ENCODE measurements at regions not wholly inside any gene's neighbourhood (a gene's known extent, or its start where the extent isn't known, plus 50 kb on each side); places are given as distances from the start of the nearest gene placed in this dataset.
"Not testable (repeated sequence)": the region's sequence is repeated elsewhere in the genome, so short reads cannot be mapped to it uniquely, and the experiment has no call there.

GRCh38 chr11:12585861-12586260 is 88.4 kb upstream of the TEAD1 start:
- Histone ChIP-seq H3K9me3 (ENCODE audit: control insufficient read depth, insufficient read depth, low read length) (no peaks in the 10 kb centered on the region), H3K4me3 (ENCODE audit: low read depth, low read length) (no peak overlapping the region), H3K27ac (ENCODE audit: low read depth, low read length) (no peak overlapping the region), H3K27me3 (ENCODE audit: control insufficient read depth, insufficient read depth, low read length) (no peaks in the 10 kb centered on the region), H3K4me1 (ENCODE audit: control insufficient read depth, insufficient read depth, low read length) (no peaks in the 10 kb centered on the region), H3K36me3 (ENCODE audit: control insufficient read depth, insufficient read depth, low read length) (no peaks in the 10 kb centered on the region)
- WGBS (ENCODE audit: insufficient coverage) = no CpG with 5 or more reads among the region's 3 CpGs
- DNase-seq (ENCODE audit: low read depth in 4 of 6, low spot score in 6 of 6) = no peak

GRCh38 chr11:12587333-12587991 is 86.8 kb upstream of the TEAD1 start:
- Histone ChIP-seq H3K4me3 (ENCODE audit: low read depth, low read length) (no peak overlapping the region), H3K9me3 (ENCODE audit: control insufficient read depth, insufficient read depth, low read length) (no peaks in the 10 kb centered on the region), H3K27ac (ENCODE audit: low read depth, low read length) (no peak overlapping the region), H3K4me1 (ENCODE audit: control insufficient read depth, insufficient read depth, low read length) (no peaks in the 10 kb centered on the region), H3K36me3 (ENCODE audit: control insufficient read depth, insufficient read depth, low read length) (no peaks in the 10 kb centered on the region), H3K27me3 (ENCODE audit: control insufficient read depth, insufficient read depth, low read length) (no peaks in the 10 kb centered on the region)
- 43% methylated on average over 2 of the region's 6 CpGs for WGBS (ENCODE audit: insufficient coverage)
- peak in 1 of 6 donors; percentile 42 for DNase-seq (ENCODE audit: low read depth in 4 of 6, low spot score in 6 of 6)

GRCh38 chr11:12591706-12592105 is 82.5 kb upstream of the TEAD1 start:
- Histone ChIP-seq H3K4me1 (ENCODE audit: control insufficient read depth, insufficient read depth, low read length) (no peaks in the 10 kb centered on the region), H3K27ac (ENCODE audit: low read depth, low read length) (peak overlapping the region; percentile 87), H3K27me3 (ENCODE audit: control insufficient read depth, insufficient read depth, low read length) (no peaks in the 10 kb centered on the region), H3K4me3 (ENCODE audit: low read depth, low read length) (no peak overlapping the region), H3K9me3 (ENCODE audit: control insufficient read depth, insufficient read depth, low read length) (no peaks in the 10 kb centered on the region), H3K36me3 (ENCODE audit: control insufficient read depth, insufficient read depth, low read length) (no peaks in the 10 kb centered on the region)
- no peak for DNase-seq (ENCODE audit: low read depth in 4 of 6, low spot score in 6 of 6)
- WGBS (ENCODE audit: insufficient coverage) = 73% methylated on average over 4 of the region's 4 CpGs

- no peaks in the 10 kb centered on the region for H3K27me3 ChIP-seq (ENCODE audit: control insufficient read depth, insufficient read depth, low read length)
- H3K9me3 ChIP-seq (ENCODE audit: control insufficient read depth, insufficient read depth, low read length) = no peaks in the 10 kb centered on the region
- H3K4me1 ChIP-seq (ENCODE audit: control insufficient read depth, insufficient read depth, low read length) = no peaks in the 10 kb centered on the region
- H3K4me3 ChIP-seq (ENCODE audit: low read depth, low read length) = no peak overlapping the region
- WGBS (ENCODE audit: insufficient coverage) = 80% methylated on average over 1 of the region's 3 CpGs
- no peaks in the 10 kb centered on the region for H3K36me3 ChIP-seq (ENCODE audit: control insufficient read depth, insufficient read depth, low read length)
- H3K27ac ChIP-seq (ENCODE audit: low read depth, low read length) = peak overlapping the region; percentile 87
- peak in 1 of 6 donors; percentile 34 for DNase-seq (ENCODE audit: low read depth in 4 of 6, low spot score in 6 of 6)
These were observed 81.9 kb upstream of the TEAD1 start for GRCh38 chr11:12592283-12592682.

DNA sequence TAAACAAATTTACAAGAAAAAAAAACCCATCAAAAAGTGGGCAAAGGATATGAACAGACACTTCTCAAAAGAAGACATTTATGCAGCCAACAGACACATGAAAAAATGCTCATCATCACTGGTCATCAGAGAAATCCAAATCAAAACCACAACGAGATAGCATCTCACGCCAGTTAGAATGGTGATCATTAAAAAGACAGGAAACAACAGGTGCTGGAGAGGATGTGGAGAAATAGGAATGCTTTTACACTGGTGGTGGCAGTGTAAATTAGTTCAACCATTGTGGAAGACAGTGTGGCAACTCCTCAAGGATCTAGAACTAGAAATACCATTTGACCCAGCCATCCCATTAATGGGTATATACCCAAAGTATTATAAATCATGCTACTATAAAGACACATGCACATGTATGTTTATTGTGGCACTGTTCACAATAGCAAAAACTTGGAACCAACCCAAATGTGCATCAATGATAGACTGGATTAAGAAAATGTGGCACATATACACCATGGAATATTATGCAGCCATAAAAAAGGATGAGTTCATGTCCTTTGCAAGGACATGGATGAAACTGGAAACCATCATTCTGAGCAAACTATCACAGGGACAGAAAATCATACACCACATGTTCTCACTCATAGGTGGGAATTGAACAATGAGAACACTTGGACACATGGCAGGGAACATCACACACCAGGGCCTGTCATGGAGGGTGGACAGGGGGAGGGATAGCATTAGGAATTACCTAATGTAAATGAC is 79.0 kb upstream of the TEAD1 start:
- not testable (repeated sequence) for H3K27ac ChIP-seq (ENCODE audit: low read depth, low read length); H3K4me3 ChIP-seq (ENCODE audit: low read depth, low read length); H3K4me1 ChIP-seq (ENCODE audit: control insufficient read depth, insufficient read depth, low read length); H3K27me3 ChIP-seq (ENCODE audit: control insufficient read depth, insufficient read depth, low read length); DNase-seq (ENCODE audit: low read depth in 4 of 6, low spot score in 6 of 6); H3K36me3 ChIP-seq (ENCODE audit: control insufficient read depth, insufficient read depth, low read length); H3K9me3 ChIP-seq (ENCODE audit: control insufficient read depth, insufficient read depth, low read length)
- no CpG with 5 or more reads among the region's 2 CpGs for WGBS (ENCODE audit: insufficient coverage)

GRCh38 chr11:12598330-12599256 is 75.6 kb upstream of the TEAD1 start:
- no peak for DNase-seq (ENCODE audit: low read depth in 4 of 6, low spot score in 6 of 6)
- Histone ChIP-seq H3K9me3 (ENCODE audit: control insufficient read depth, insufficient read depth, low read length) (no peaks in the 10 kb centered on the region), H3K4me1 (ENCODE audit: control insufficient read depth, insufficient read depth, low read length) (no peaks in the 10 kb centered on the region), H3K27me3 (ENCODE audit: control insufficient read depth, insufficient read depth, low read length) (no peaks in the 10 kb centered on the region), H3K4me3 (ENCODE audit: low read depth, low read length) (no peak overlapping the region), H3K27ac (ENCODE audit: low read depth, low read length) (no peak overlapping the region), H3K36me3 (ENCODE audit: control insufficient read depth, insufficient read depth, low read length) (no peaks in the 10 kb centered on the region)
- WGBS (ENCODE audit: insufficient coverage) = 80% methylated on average over 1 of the region's 7 CpGs

DNA sequence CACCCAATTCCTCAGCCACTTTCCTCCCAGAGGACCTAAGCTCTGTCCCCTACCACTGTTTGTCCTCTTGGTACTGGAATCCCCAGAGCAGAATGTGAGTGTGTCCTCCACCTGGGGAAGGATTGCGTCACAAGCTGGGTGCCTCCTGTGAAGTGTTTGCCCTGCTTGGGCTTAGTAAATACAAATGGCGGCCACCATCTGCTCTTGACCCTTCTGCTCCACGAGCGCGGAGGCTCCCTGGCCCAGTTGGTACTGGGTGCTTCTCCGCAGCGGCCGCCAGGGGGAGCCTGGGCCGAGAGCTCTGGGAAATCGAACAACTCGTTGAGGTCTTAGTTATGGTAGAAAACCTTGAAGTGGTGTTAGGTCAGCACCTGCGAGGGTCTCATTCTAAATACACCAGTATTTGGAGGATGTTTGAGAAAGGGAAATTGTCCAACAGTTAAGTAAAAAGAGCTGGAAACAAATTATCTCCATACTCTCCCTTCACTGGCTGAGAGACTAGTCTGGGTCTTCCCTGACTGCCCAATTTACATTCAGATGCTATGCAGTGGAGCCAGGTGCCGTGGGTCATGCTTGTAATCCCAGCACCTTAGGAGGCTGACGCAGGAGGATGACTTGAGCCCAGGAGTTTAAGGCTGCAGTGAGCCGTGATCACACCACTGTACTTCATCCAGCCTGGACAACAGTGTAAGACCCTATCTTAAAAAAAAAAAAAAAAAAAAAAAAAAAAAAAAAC is 74.6 kb upstream of the TEAD1 start:
- peak in 1 of 6 donors; percentile 15 for DNase-seq (ENCODE audit: low read depth in 4 of 6, low spot score in 6 of 6)
- H3K27ac ChIP-seq (ENCODE audit: low read depth, low read length) = no peak overlapping the region
- 52% methylated on average over 11 of the region's 15 CpGs for WGBS (ENCODE audit: insufficient coverage)
- no peaks in the 10 kb centered on the region for H3K9me3 ChIP-seq (ENCODE audit: control insufficient read depth, insufficient read depth, low read length)
- no peaks in the 10 kb centered on the region for H3K27me3 ChIP-seq (ENCODE audit: control insufficient read depth, insufficient read depth, low read length)
- H3K4me1 ChIP-seq (ENCODE audit: control insufficient read depth, insufficient read depth, low read length) = no peaks in the 10 kb centered on the region
- H3K4me3 ChIP-seq (ENCODE audit: low read depth, low read length) = no peak overlapping the region
- H3K36me3 ChIP-seq (ENCODE audit: control insufficient read depth, insufficient read depth, low read length) = no peaks in the 10 kb centered on the region

DNA sequence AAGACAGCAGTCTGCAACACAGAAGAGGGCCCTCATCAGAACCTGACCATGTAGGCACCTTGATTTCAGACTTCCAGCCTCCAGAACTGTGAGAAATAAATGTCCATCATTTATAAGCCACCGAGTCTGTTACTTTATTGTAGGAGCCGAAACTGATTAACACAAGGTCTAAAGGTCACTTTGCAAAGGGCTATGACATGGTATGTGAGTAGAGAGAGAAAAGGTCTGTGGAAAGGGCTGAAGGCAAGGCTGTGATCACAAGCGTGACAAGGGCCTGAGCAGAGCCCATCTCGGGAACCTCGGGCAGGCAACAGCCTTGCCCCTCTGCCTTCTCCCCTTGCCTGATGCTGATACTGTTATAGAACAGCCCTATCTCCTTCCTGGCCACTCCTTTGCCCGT is 73.4 kb upstream of the TEAD1 start:
- Histone ChIP-seq H3K4me3 (ENCODE audit: low read depth, low read length) (no peak overlapping the region), H3K27ac (ENCODE audit: low read depth, low read length) (no peak overlapping the region), H3K9me3 (ENCODE audit: control insufficient read depth, insufficient read depth, low read length) (no peaks in the 10 kb centered on the region), H3K4me1 (ENCODE audit: control insufficient read depth, insufficient read depth, low read length) (no peaks in the 10 kb centered on the region), H3K27me3 (ENCODE audit: control insufficient read depth, insufficient read depth, low read length) (no peaks in the 10 kb centered on the region), H3K36me3 (ENCODE audit: control insufficient read depth, insufficient read depth, low read length) (no peaks in the 10 kb centered on the region)
- no peak for DNase-seq (ENCODE audit: low read depth in 4 of 6, low spot score in 6 of 6)
- WGBS (ENCODE audit: insufficient coverage) = 74% methylated on average over 5 of the region's 6 CpGs

- H3K27ac ChIP-seq (ENCODE audit: low read depth, low read length) = no peak overlapping the region
- WGBS (ENCODE audit: insufficient coverage) = 58% methylated on average over 3 of the region's 4 CpGs
- H3K27me3 ChIP-seq (ENCODE audit: control insufficient read depth, insufficient read depth, low read length) = no peaks in the 10 kb centered on the region
- no peaks in the 10 kb centered on the region for H3K9me3 ChIP-seq (ENCODE audit: control insufficient read depth, insufficient read depth, low read length)
- H3K4me3 ChIP-seq (ENCODE audit: low read depth, low read length) = no peak overlapping the region
- H3K4me1 ChIP-seq (ENCODE audit: control insufficient read depth, insufficient read depth, low read length) = no peaks in the 10 kb centered on the region
- DNase-seq (ENCODE audit: low read depth in 4 of 6, low spot score in 6 of 6) = no peak
- H3K36me3 ChIP-seq (ENCODE audit: control insufficient read depth, insufficient read depth, low read length) = no peaks in the 10 kb centered on the region
These were observed 71.8 kb upstream of the TEAD1 start for GRCh38 chr11:12602421-12602820.
